ENCODE measurements at regions not wholly inside any gene's neighbourhood (a gene's known extent, or its start where the extent isn't known, plus 50 kb on each side); places are given as distances from the start of the nearest gene placed in this dataset.

GRCh38 chr3:117964814-117965213, 1069.8 kb downstream of the IGSF11 start:
- no peaks in the 10 kb centered on the region for H3K36me3 ChIP-seq (replicated peaks in 1 of 2)
- 84 to 87% (median 85%) methylated on average over 4 of the region's 4 CpGs for WGBS, 4 donors
- H3K4me3 ChIP-seq, result no peak overlapping the region
- H3K4me1 ChIP-seq (replicated peaks in 1 of 2), result peaks cover 0 to 7% of the 10 kb centered on the region in 2 donors
- H3K27me3 ChIP-seq, result no peaks in the 10 kb centered on the region
- no peaks in the 10 kb centered on the region for H3K9me3 ChIP-seq (replicated peaks in 1 of 3)
- intact Hi-C loops (cut with DNase I), result no loop called here
- TF ChIP-seq, protein P1, sequence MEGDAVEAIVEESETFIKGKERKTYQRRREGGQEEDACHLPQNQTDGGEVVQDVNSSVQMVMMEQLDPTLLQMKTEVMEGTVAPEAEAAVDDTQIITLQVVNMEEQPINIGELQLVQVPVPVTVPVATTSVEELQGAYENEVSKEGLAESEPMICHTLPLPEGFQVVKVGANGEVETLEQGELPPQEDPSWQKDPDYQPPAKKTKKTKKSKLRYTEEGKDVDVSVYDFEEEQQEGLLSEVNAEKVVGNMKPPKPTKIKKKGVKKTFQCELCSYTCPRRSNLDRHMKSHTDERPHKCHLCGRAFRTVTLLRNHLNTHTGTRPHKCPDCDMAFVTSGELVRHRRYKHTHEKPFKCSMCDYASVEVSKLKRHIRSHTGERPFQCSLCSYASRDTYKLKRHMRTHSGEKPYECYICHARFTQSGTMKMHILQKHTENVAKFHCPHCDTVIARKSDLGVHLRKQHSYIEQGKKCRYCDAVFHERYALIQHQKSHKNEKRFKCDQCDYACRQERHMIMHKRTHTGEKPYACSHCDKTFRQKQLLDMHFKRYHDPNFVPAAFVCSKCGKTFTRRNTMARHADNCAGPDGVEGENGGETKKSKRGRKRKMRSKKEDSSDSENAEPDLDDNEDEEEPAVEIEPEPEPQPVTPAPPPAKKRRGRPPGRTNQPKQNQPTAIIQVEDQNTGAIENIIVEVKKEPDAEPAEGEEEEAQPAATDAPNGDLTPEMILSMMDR (IDR thresholded peaks at IDR 0.05), result no peak
- no peak for TF ChIP-seq POLR2A (IDR thresholded peaks at IDR 0.05)
- H3K27ac ChIP-seq, result no peak overlapping the region
- DNase-seq, result no peak

DNA sequence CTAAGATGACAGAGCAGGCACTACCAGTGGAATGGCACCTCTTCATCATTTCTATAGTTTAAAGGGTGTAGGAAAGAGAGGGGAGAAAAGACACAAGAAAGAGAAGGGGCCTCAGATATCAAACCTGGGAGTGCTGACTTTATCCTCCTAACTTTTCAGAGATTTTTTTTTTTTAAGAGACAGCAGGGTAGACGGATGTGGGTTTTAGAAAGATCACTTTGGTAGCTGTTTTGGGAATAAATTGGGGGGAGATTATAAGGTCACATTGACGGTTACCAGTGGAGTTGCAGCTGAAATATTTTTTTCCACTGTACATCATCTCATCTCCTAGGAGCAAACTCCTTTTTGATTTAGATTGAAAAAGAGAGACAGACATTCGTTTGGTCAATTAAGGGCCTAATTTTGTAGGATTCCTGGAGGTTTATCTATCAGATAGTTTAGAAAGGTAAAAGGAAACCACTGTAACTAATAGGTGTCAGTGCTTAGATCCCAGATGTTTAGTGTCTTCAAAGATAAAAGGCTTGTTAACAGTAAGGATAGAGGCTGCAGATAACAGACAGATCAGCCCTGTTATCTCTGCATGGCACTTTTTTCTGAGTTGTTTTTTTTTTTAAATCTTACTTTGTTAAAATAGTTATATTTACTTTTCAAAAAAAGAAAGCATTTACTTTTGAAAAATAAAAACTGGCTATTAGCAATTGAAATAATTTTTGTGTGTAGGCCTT, 1057.0 kb downstream of the IGSF11 start:
- TF ChIP-seq, protein P1 (IDR thresholded peaks at IDR 0.05), result no peak
- TF ChIP-seq POLR2A (IDR thresholded peaks at IDR 0.05), result no peak
- WGBS, 4 donors, result 81 to 89% (median 88%) methylated on average over 3 of the region's 3 CpGs
- Histone ChIP-seq H3K36me3 (replicated peaks in 1 of 2) (no peaks in the 10 kb centered on the region), H3K4me1 (replicated peaks in 1 of 2) (no peaks in the 10 kb centered on the region), H3K9me3 (replicated peaks in 1 of 3) (no peaks in the 10 kb centered on the region), H3K4me3 (no peak overlapping the region), H3K27me3 (no peaks in the 10 kb centered on the region), H3K27ac (no peak overlapping the region)
- intact Hi-C loops (cut with DNase I), result no loop called here
- no peak for DNase-seq

DNA sequence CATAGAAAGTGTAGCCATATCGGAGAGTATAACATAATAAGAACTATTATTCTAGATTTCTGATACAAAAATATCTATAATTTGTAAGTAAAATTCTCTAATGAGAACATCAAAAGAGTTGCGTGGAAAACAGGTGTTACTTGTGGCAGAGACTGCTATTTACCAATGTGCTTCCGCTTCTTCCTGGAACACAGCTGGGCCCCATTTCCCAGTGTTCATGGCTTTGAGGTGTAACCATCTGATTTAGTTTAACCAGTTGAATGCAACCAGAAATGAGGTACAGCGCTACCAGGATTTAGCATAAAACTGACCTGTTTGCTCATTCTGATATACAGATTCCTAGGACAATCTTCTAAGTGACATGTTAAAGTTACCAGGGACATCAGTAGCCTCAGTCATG, 1055.2 kb downstream of the IGSF11 start:
- intact Hi-C loops (cut with DNase I), result no loop called here
- H3K27me3 ChIP-seq, result no peaks in the 10 kb centered on the region
- DNase-seq, result no peak
- no peak overlapping the region for H3K4me3 ChIP-seq
- H3K27ac ChIP-seq, result no peak overlapping the region
- WGBS, 4 donors, result 96 to 97% (median 97%) methylated on average over 4 of the region's 4 CpGs
- H3K36me3 ChIP-seq (replicated peaks in 1 of 2), result no peaks in the 10 kb centered on the region
- H3K9me3 ChIP-seq (replicated peaks in 1 of 3), result no peaks in the 10 kb centered on the region
- H3K4me1 ChIP-seq (replicated peaks in 1 of 2), result no peaks in the 10 kb centered on the region
- TF ChIP-seq, protein P1 (IDR thresholded peaks at IDR 0.05), result no peak
- TF ChIP-seq POLR2A (IDR thresholded peaks at IDR 0.05), result no peak

- no peak for TF ChIP-seq POLR2A (IDR thresholded peaks at IDR 0.05)
- TF ChIP-seq, protein P1 (IDR thresholded peaks at IDR 0.05), result no peak
- no peaks in the 10 kb centered on the region for H3K9me3 ChIP-seq (replicated peaks in 1 of 3)
- 62 to 73% (median 70%) methylated on average over 4 of the region's 4 CpGs for WGBS, 4 donors
- H3K36me3 ChIP-seq (replicated peaks in 1 of 2), result no peaks in the 10 kb centered on the region
- no peak for DNase-seq
- H3K27ac ChIP-seq, result no peak overlapping the region
- intact Hi-C loops (cut with DNase I), result no loop called here
- no peaks in the 10 kb centered on the region for H3K27me3 ChIP-seq
- H3K4me3 ChIP-seq, result no peak overlapping the region
- peaks cover 0 to 18% of the 10 kb centered on the region in 2 donors for H3K4me1 ChIP-seq (replicated peaks in 1 of 2)
These were observed 1047.4 kb downstream of the IGSF11 start for GRCh38 chr3:117987256-117987655.

Data from adrenal gland (tissue), 9 donors.